ENCODE measurements at regions not wholly inside any gene's neighbourhood (a gene's known extent, or its start where the extent isn't known, plus 50 kb on each side); places are given as distances from the start of the nearest gene placed in this dataset.

GRCh38 chr4:126799416-126799815 is 833.3 kb upstream of the INTU start:
- TF ChIP-seq CTCF (IDR thresholded peaks at IDR 0.05; ENCODE audit: low read length) (no peak), EZH2 (optimal IDR thresholded peaks at IDR 0.05; ENCODE audit: low read depth, low read length) (no peak), EZH2phosphoT487 (IDR thresholded peaks at IDR 0.05; ENCODE audit: low read length) (no peak)
